PC-3 (cell line): ENCODE measurements at regions not wholly inside any gene's neighbourhood (a gene's known extent, or its start where the extent isn't known, plus 50 kb on each side); places are given as distances from the start of the nearest gene placed in this dataset.

Source experiments
- ATAC-seq: fragments of 200-7000 bp; cut with Tn5 transposase; 2 replicates; pipeline ENCODE4 v1.9.1; 2020; ENCODE audit warnings: mild to moderate bottlenecking, moderate library complexity
- BruUV-seq: library from RNA; stranded (reverse); fragments of 400-500 nt; replicated peaks from 2 replicates; lab custom pipeline; 2021; lab: Mats Ljungman, UMichigan
- CTCF ChIA-PET: fragments of 300-600 bp; sonication (Branson Sonifier 250); formaldehyde crosslinking; loops from one replicate; lab custom pipeline; 2022; ENCODE audit warnings: antibody characterized with exemption; lab: Charles Lee
- POLR2A ChIA-PET: fragments of 300-600 bp; sonication (Branson Sonifier 250); formaldehyde crosslinking; loops from one replicate; lab custom pipeline; 2022; ENCODE audit warnings: antibody characterized with exemption; ENCODE audit not compliant: unreplicated experiment; lab: Charles Lee
- DNase-seq: peaks from one replicate; pipeline ENCODE4 v3.0.0-alpha.2; 2015
- H2AFZ ChIP-seq: fragments of 300-600 bp; sonication (generic); 2 replicates; pipeline ENCODE4 v1.6.0; 2016; ENCODE audit warnings: antibody characterized with exemption, low read length
- H3F3A ChIP-seq: fragments of 300-600 bp; sonication (generic); one replicate; pipeline ENCODE4 v1.6.0; 2017; ENCODE audit warnings: antibody characterized with exemption, low read length, control low read depth, mild to moderate bottlenecking; ENCODE audit not compliant: unreplicated experiment
- H3K27ac ChIP-seq: fragments of 300-600 bp; sonication (generic); 2 replicates; pipeline ENCODE4 v1.5.1; 2016; ENCODE audit warnings: mild to moderate bottlenecking, low read length
- H3K27me3 ChIP-seq: fragments of 300-600 bp; sonication (generic); 2 replicates; pipeline ENCODE4 v1.6.1; 2016; ENCODE audit warnings: low read length, mixed read lengths
- H3K36me3 ChIP-seq: fragments of 300-600 bp; sonication (generic); 2 replicates; pipeline ENCODE4 v1.6.1; 2016; ENCODE audit warnings: low read depth, mixed run types, low read length, mixed read lengths
- H3K4me1 ChIP-seq: fragments of 300-600 bp; sonication (generic); 2 replicates; pipeline ENCODE4 v1.5.1; 2016; ENCODE audit warnings: low read length; ENCODE audit not compliant: insufficient read depth
- H3K4me2 ChIP-seq: fragments of 300-600 bp; sonication (generic); 2 replicates; pipeline ENCODE4 v1.6.0; 2016; ENCODE audit warnings: low read length
- H3K4me3 ChIP-seq: fragments of 300-600 bp; sonication (generic); 2 replicates; pipeline ENCODE4 v1.5.1; 2016; ENCODE audit warnings: mild to moderate bottlenecking, low read length, mixed read lengths
- H3K79me2 ChIP-seq: fragments of 300-600 bp; sonication (generic); 2 replicates; pipeline ENCODE4 v1.6.1; 2017; ENCODE audit warnings: low read length, mixed read lengths
- H3K9ac ChIP-seq: fragments of 300-600 bp; sonication (generic); 2 replicates; pipeline ENCODE4 v1.6.0; 2016; ENCODE audit warnings: mild to moderate bottlenecking, low read length
- H3K9me2 ChIP-seq: fragments of 300-600 bp; sonication (generic); replicated peaks from 2 replicates; pipeline ENCODE4 v1.6.1; 2016; ENCODE audit warnings: mixed run types, low read length, mixed read lengths
- H3K9me3 ChIP-seq: fragments of 300-600 bp; sonication (generic); 2 replicates; pipeline ENCODE4 v1.6.1; 2016; ENCODE audit warnings: low read length, mixed read lengths
- H4K20me1 ChIP-seq: fragments of 300-600 bp; sonication (generic); 2 replicates; pipeline ENCODE4 v1.6.1; 2016; ENCODE audit warnings: low read length, mixed read lengths
- CTCF ChIP-seq: fragments of 300-600 bp; sonication (generic); conservative IDR thresholded peaks from 2 replicates; pipeline ENCODE4 v1.5.1; 2017; ENCODE audit warnings: antibody characterized with exemption, low read depth, mild to moderate bottlenecking, low read length
- EZH2 ChIP-seq: fragments of 300-600 bp; sonication (generic); IDR thresholded peaks from one replicate; pipeline ENCODE4 v1.6.1; 2017; ENCODE audit warnings: antibody characterized with exemption, mild to moderate bottlenecking, low read length; ENCODE audit not compliant: unreplicated experiment
- EZH2phosphoT487 ChIP-seq: fragments of 300-600 bp; sonication (generic); IDR thresholded peaks from 2 replicates; pipeline ENCODE4 v1.6.1; 2018; ENCODE audit warnings: mild to moderate bottlenecking, antibody characterized with exemption, low read length, borderline replicate concordance
- intact Hi-C: fragments of 100-400 bp; cut with micrococcal nuclease; formaldehyde crosslinking; loops from 2 replicates; pipeline ENCODE4 v1.9.0; 2023

GRCh38 chr3:159187232-159187631 lies 385.4 kb downstream of the MFSD1 start:
- BruUV-seq: no TSS peak
- H3K4me3 ChIP-seq: no peak overlapping the region
- H4K20me1 ChIP-seq: 0 out of 2 replicates have a peak, but pooled peaks cover 6% of the 10 kb centered on the region
- H3F3A ChIP-seq: no peaks in the 10 kb centered on the region
- TF ChIP-seq EZH2phosphoT487 (no peak), CTCF (no peak), EZH2 (no peak)
- H3K27ac ChIP-seq: no peak overlapping the region
- H2AFZ ChIP-seq: no peak overlapping the region
- no peak overlapping the region for H3K4me2 ChIP-seq
- ATAC-seq (no peak), DNase-seq (no peak)
- H3K9ac ChIP-seq: no peak overlapping the region
- ChIA-PET CTCF (no interaction called here), POLR2A (no interaction called here)
- H3K9me2 ChIP-seq: no peaks in the 10 kb centered on the region
- H3K27me3 ChIP-seq: no peaks in the 10 kb centered on the region
- H3K4me1 ChIP-seq: peaks cover 26% of the 10 kb centered on the region
- intact Hi-C loops: no loop called here
- no peaks in the 10 kb centered on the region for H3K36me3 ChIP-seq
- H3K9me3 ChIP-seq: no peaks in the 10 kb centered on the region
- peaks cover 2% of the 10 kb centered on the region; the same call in 1 of the 2 replicates for H3K79me2 ChIP-seq

- ChIA-PET CTCF (no interaction called here), POLR2A (no interaction called here)
- intact Hi-C loops: no loop called here
- Histone ChIP-seq H3K9ac (no peak overlapping the region), H2AFZ (no peak overlapping the region), H3K9me2 (no peaks in the 10 kb centered on the region), H3K4me3 (no peak overlapping the region), H3K79me2 (peaks cover 6% of the 10 kb centered on the region; the same call in 1 of the 2 replicates), H4K20me1 (0 out of 2 replicates have a peak, but pooled peaks cover 8% of the 10 kb centered on the region), H3F3A (no peaks in the 10 kb centered on the region), H3K36me3 (no peaks in the 10 kb centered on the region), H3K27me3 (no peaks in the 10 kb centered on the region), H3K9me3 (no peaks in the 10 kb centered on the region), H3K27ac (no peak overlapping the region), H3K4me1 (peaks cover 28% of the 10 kb centered on the region), H3K4me2 (no peak overlapping the region)
- DNase-seq: no peak
- no peak for ATAC-seq
- TF ChIP-seq EZH2phosphoT487: no peak
- BruUV-seq: no TSS peak
Observed at GRCh38 chr3:159187706-159188105, 385.9 kb downstream of the MFSD1 start.

GRCh38 chr3:159189994-159190669 lies 388.3 kb downstream of the MFSD1 start:
- Histone ChIP-seq H3K27ac (no peak overlapping the region), H3K79me2 (peaks cover 20% of the 10 kb centered on the region), H3K27me3 (no peaks in the 10 kb centered on the region), H3F3A (no peaks in the 10 kb centered on the region), H4K20me1 (0 out of 2 replicates have a peak, but pooled peaks cover 8% of the 10 kb centered on the region), H3K9ac (no peak overlapping the region), H3K9me2 (no peaks in the 10 kb centered on the region), H3K4me2 (0 out of 2 replicates have a peak overlapping the region, but pooled peaks have one; percentile 37), H3K9me3 (no peaks in the 10 kb centered on the region), H3K4me1 (peaks cover 28% of the 10 kb centered on the region), H2AFZ (no peak overlapping the region), H3K36me3 (no peaks in the 10 kb centered on the region), H3K4me3 (no peak overlapping the region)
- no TSS peak for BruUV-seq
- intact Hi-C loops: loop anchor here (2.0 to 10.0 kb wide), 2 partner anchors 19 to 55 kb away; no protein-coding TSS in a partner anchor
- DNase-seq: peak; percentile 48
- TF ChIP-seq EZH2phosphoT487: no peak
- no peak for TF ChIP-seq EZH2
- no peak for TF ChIP-seq CTCF
- POLR2A ChIA-PET: no interaction called here
- ATAC-seq: no peak
- CTCF ChIA-PET: interaction anchor here (0.6 kb wide), 1 partner anchor 58 kb away, joined by 3 read pairs; no protein-coding TSS in a partner anchor
